ENCODE measurements at regions not wholly inside any gene's neighbourhood (a gene's known extent, or its start where the extent isn't known, plus 50 kb on each side); places are given as distances from the start of the nearest gene placed in this dataset.

- TF ChIP-seq CTCF (IDR thresholded peaks at IDR 0.05 in 4 of 5, conservative IDR thresholded peaks at IDR 0.05 in 1 of 5) = no peak
- no peak for TF ChIP-seq POLR2A (IDR thresholded peaks at IDR 0.05)
Observed at GRCh38 chr11:20251496-20251895, 91.2 kb upstream of the DBX1 start.

Measured in gastrocnemius medialis (tissue), 4 donors.